ENCODE measurements at regions not wholly inside any gene's neighbourhood (a gene's known extent, or its start where the extent isn't known, plus 50 kb on each side); places are given as distances from the start of the nearest gene placed in this dataset.

DNA sequence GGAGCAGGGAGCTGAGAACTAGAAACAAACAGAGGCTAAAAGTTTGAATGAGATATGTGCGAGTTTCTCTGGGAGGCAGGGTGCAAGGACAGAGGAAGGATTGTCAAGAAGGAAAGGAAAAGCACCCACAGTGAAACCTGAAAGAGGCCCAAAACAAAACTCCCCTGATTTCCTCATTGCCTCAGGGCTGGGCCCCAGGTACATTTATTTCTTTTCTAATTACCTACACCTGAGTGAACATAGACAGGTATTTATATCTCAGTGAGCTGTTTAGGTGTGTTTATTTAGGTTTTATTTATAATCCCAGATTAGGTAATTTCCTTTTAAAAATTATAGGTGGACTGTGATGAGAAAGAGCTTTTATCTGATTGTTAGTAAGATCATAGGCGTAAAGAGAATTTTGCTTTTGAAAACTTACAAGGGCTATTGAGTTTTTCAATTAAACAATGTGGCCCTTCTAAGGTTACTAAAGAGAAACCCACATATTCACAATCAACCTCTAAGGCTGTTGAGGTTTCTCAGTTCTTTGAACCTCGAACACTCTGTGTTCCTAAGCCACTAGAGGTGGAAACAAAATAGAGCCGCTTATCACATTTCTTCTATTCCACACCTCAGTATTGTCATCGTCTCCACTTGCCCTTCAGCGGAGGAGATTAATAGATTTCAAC lies 344.8 kb downstream of the ZNF608 start:
- no peaks in the 10 kb centered on the region for H3K9me3 ChIP-seq (ENCODE audit: low read length)
- ChIA-PET POLR2A (no interaction called here), CTCF (ENCODE audit: low intra/inter-chr PET ratio, low total read pairs) (no interaction called here)
- H4K20me1 ChIP-seq (ENCODE audit: insufficient read depth, low read length) = no peaks in the 10 kb centered on the region
- TF ChIP-seq, protein P1, sequence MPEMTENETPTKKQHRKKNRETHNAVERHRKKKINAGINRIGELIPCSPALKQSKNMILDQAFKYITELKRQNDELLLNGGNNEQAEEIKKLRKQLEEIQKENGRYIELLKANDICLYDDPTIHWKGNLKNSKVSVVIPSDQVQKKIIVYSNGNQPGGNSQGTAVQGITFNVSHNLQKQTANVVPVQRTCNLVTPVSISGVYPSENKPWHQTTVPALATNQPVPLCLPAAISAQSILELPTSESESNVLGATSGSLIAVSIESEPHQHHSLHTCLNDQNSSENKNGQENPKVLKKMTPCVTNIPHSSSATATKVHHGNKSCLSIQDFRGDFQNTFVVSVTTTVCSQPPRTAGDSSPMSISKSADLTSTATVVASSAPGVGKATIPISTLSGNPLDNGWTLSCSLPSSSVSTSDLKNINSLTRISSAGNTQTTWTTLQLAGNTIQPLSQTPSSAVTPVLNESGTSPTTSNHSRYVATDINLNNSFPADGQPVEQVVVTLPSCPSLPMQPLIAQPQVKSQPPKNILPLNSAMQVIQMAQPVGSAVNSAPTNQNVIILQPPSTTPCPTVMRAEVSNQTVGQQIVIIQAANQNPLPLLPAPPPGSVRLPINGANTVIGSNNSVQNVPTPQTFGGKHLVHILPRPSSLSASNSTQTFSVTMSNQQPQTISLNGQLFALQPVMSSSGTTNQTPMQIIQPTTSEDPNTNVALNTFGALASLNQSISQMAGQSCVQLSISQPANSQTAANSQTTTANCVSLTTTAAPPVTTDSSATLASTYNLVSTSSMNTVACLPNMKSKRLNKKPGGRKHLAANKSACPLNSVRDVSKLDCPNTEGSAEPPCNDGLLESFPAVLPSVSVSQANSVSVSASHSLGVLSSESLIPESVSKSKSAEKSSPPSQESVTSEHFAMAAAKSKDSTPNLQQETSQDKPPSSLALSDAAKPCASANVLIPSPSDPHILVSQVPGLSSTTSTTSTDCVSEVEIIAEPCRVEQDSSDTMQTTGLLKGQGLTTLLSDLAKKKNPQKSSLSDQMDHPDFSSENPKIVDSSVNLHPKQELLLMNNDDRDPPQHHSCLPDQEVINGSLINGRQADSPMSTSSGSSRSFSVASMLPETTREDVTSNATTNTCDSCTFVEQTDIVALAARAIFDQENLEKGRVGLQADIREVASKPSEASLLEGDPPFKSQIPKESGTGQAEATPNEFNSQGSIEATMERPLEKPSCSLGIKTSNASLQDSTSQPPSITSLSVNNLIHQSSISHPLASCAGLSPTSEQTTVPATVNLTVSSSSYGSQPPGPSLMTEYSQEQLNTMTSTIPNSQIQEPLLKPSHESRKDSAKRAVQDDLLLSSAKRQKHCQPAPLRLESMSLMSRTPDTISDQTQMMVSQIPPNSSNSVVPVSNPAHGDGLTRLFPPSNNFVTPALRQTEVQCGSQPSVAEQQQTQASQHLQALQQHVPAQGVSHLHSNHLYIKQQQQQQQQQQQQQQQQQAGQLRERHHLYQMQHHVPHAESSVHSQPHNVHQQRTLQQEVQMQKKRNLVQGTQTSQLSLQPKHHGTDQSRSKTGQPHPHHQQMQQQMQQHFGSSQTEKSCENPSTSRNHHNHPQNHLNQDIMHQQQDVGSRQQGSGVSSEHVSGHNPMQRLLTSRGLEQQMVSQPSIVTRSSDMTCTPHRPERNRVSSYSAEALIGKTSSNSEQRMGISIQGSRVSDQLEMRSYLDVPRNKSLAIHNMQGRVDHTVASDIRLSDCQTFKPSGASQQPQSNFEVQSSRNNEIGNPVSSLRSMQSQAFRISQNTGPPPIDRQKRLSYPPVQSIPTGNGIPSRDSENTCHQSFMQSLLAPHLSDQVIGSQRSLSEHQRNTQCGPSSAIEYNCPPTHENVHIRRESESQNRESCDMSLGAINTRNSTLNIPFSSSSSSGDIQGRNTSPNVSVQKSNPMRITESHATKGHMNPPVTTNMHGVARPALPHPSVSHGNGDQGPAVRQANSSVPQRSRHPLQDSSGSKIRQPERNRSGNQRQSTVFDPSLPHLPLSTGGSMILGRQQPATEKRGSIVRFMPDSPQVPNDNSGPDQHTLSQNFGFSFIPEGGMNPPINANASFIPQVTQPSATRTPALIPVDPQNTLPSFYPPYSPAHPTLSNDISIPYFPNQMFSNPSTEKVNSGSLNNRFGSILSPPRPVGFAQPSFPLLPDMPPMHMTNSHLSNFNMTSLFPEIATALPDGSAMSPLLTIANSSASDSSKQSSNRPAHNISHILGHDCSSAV (CRISPR knock-in tag; IDR thresholded peaks at IDR 0.05; ENCODE audit: borderline replicate concordance) = no peak
- TF ChIP-seq ZNF496 (CRISPR knock-in tag; IDR thresholded peaks at IDR 0.05; ENCODE audit: insufficient replicate concordance) = no peak
- TF ChIP-seq HMG20B (CRISPR knock-in tag; conservative IDR thresholded peaks at IDR 0.05) = no peak
- no peak for TF ChIP-seq ZBTB20 (CRISPR knock-in tag; IDR thresholded peaks at IDR 0.05; ENCODE audit: borderline replicate concordance, low read depth)
- in situ Hi-C loops (cut with HindIII; ENCODE audit: extremely low pct_ligation_motif_present, low pct_unique_long_range_greater_than_20kb) (no loop called here), intact Hi-C loops (cut with micrococcal nuclease; ENCODE audit: unreplicated experiment) (no loop called here)
- FAIRE-seq = no peak
- H3K4me3 ChIP-seq (replicated peaks in 1 of 3; ENCODE audit: insufficient read depth in 1 of 3, low read depth in 2 of 3, low read length in 3 of 3) = no peak overlapping the region
- DNase-seq (ENCODE audit: low spot score) = no peak
- no peaks in the 10 kb centered on the region for H3K36me3 ChIP-seq (replicated peaks in 1 of 2; ENCODE audit: control insufficient read depth in 1 of 2, insufficient read depth in 2 of 2, low read length in 2 of 2)
- H3K27ac ChIP-seq (ENCODE audit: extremely low read length, insufficient read depth, low read length) = no peak overlapping the region
- no peak for ATAC-seq
- H3K9ac ChIP-seq (ENCODE audit: insufficient read depth, low read depth, low read length) = no peak overlapping the region
- H3K4me2 ChIP-seq (ENCODE audit: low read depth, low read length) = no peak overlapping the region
- no peaks in the 10 kb centered on the region for H3K79me2 ChIP-seq (ENCODE audit: insufficient read depth, low read length)
- H2AFZ ChIP-seq (ENCODE audit: low read length) = no peak overlapping the region
- WGBS (ENCODE audit: low lambda C conversion rate) = 47% methylated on average over 6 of the region's 6 CpGs
- BruUV-seq (replicated peaks) = no TSS peak
- no peaks in the 10 kb centered on the region for H3K27me3 ChIP-seq (ENCODE audit: control insufficient read depth in 1 of 2, insufficient read depth in 2 of 2, low read length in 2 of 2)
- H3K4me1 ChIP-seq (ENCODE audit: insufficient read depth, low read length) = no peaks in the 10 kb centered on the region
